Transverse colon (tissue), 3 donors: ENCODE measurements at regions not wholly inside any gene's neighbourhood (a gene's known extent, or its start where the extent isn't known, plus 50 kb on each side); places are given as distances from the start of the nearest gene placed in this dataset.

Experiments used
- CTCF ChIP-seq, 5 experiments: fragments of 200-600 bp in 3 of 5; fragments of 450-650 bp in 2 of 5; sonication (generic) in 3 of 5; IDR thresholded peaks; 1 replicate in 2 of 5; 2 replicates in 3 of 5; pipeline ENCODE4 v1.5.1; 2016 to 2017; ENCODE audit warnings: antibody characterized with exemption in 5 of 5, inconsistent platforms in 3 of 5, mild to moderate bottlenecking in 2 of 5, moderate library complexity in 1 of 5
- POLR2A ChIP-seq: fragments of 450-650 bp; IDR thresholded peaks from one replicate; pipeline ENCODE4 v1.6.1; 2016; ENCODE audit warnings: antibody characterized with exemption, mild to moderate bottlenecking, moderate library complexity

- TF ChIP-seq POLR2A: no peak
- TF ChIP-seq CTCF (IDR thresholded peaks at IDR 0.05): no peak
Measured at GRCh38 chr6:19722999-19723398, 114.2 kb upstream of the ID4 start.
